ENCODE measurements at regions not wholly inside any gene's neighbourhood (a gene's known extent, or its start where the extent isn't known, plus 50 kb on each side); places are given as distances from the start of the nearest gene placed in this dataset.

- intact Hi-C loops (cut with DNase I): no loop called here
- no peaks in the 10 kb centered on the region for H3K9me3 ChIP-seq
- 79 to 83% methylated on average over 15 of the region's 15 CpGs for WGBS, 2 donors
- no peak for DNase-seq
- H3K27ac ChIP-seq: no peak overlapping the region
- H3K27me3 ChIP-seq: no peaks in the 10 kb centered on the region
- no peak overlapping the region for H3K4me3 ChIP-seq (replicated peaks in 1 of 3)
- TF ChIP-seq CTCF (IDR thresholded peaks at IDR 0.05): no peak
- no peak for TF ChIP-seq POLR2A (IDR thresholded peaks at IDR 0.05)
- no peaks in the 10 kb centered on the region for H3K36me3 ChIP-seq
- no peaks in the 10 kb centered on the region for H3K4me1 ChIP-seq
Observed at GRCh38 chr13:111537115-111537728, 216.8 kb downstream of the TEX29 start.

GRCh38 chr13:111537843-111538499 is 217.5 kb downstream of the TEX29 start:
- H3K27me3 ChIP-seq: no peaks in the 10 kb centered on the region
- no peak for DNase-seq
- 75 to 78% methylated on average over 11 to 14 of the region's 15 CpGs for WGBS, 2 donors

GRCh38 chr13:111539252-111539651 is 218.8 kb downstream of the TEX29 start:
- H3K36me3 ChIP-seq: no peaks in the 10 kb centered on the region
- no peaks in the 10 kb centered on the region for H3K4me1 ChIP-seq
- DNase-seq: no peak
- H3K4me3 ChIP-seq (replicated peaks in 1 of 3): no peak overlapping the region
- no peaks in the 10 kb centered on the region for H3K9me3 ChIP-seq
- H3K27ac ChIP-seq: no peak overlapping the region
- intact Hi-C loops (cut with DNase I): no loop called here
- TF ChIP-seq CTCF (IDR thresholded peaks at IDR 0.05): no peak
- TF ChIP-seq POLR2A (IDR thresholded peaks at IDR 0.05): no peak
- 84 to 88% methylated on average over 12 of the region's 12 CpGs for WGBS, 2 donors
- H3K27me3 ChIP-seq: no peaks in the 10 kb centered on the region

More at GRCh38 chr13:111537843-111538499, 217.5 kb downstream of the TEX29 start:
- TF ChIP-seq POLR2A (IDR thresholded peaks at IDR 0.05) (no peak), CTCF (IDR thresholded peaks at IDR 0.05) (no peak)
- no peaks in the 10 kb centered on the region for H3K36me3 ChIP-seq
- no peaks in the 10 kb centered on the region for H3K4me1 ChIP-seq
- no peaks in the 10 kb centered on the region for H3K9me3 ChIP-seq
- H3K27ac ChIP-seq: no peak overlapping the region
- intact Hi-C loops (cut with DNase I): no loop called here
- no peak overlapping the region for H3K4me3 ChIP-seq (replicated peaks in 1 of 3)

- Histone ChIP-seq H3K4me3 (replicated peaks in 1 of 3) (no peak overlapping the region), H3K27ac (no peak overlapping the region), H3K4me1 (no peaks in the 10 kb centered on the region), H3K27me3 (no peaks in the 10 kb centered on the region), H3K9me3 (no peaks in the 10 kb centered on the region), H3K36me3 (no peaks in the 10 kb centered on the region)
- TF ChIP-seq CTCF (IDR thresholded peaks at IDR 0.05) (no peak), POLR2A (IDR thresholded peaks at IDR 0.05) (no peak)
- intact Hi-C loops (cut with DNase I): no loop called here
- no peak for DNase-seq
- 79 to 80% methylated on average over 17 of the region's 17 CpGs for WGBS, 2 donors
Observed at GRCh38 chr13:111539791-111540446, 219.5 kb downstream of the TEX29 start.

GRCh38 chr13:111540486-111540885 is 220.0 kb downstream of the TEX29 start:
- no peaks in the 10 kb centered on the region for H3K36me3 ChIP-seq
- no peak overlapping the region for H3K27ac ChIP-seq
- no peaks in the 10 kb centered on the region for H3K9me3 ChIP-seq
- intact Hi-C loops (cut with DNase I): no loop called here
- H3K27me3 ChIP-seq: no peaks in the 10 kb centered on the region
- no peaks in the 10 kb centered on the region for H3K4me1 ChIP-seq
- DNase-seq: no peak
- TF ChIP-seq CTCF (IDR thresholded peaks at IDR 0.05) (no peak), POLR2A (IDR thresholded peaks at IDR 0.05) (no peak)
- 86 to 89% methylated on average over 10 of the region's 10 CpGs for WGBS, 2 donors
- H3K4me3 ChIP-seq (replicated peaks in 1 of 3): no peak overlapping the region
